ENCODE measurements at regions not wholly inside any gene's neighbourhood (a gene's known extent, or its start where the extent isn't known, plus 50 kb on each side); places are given as distances from the start of the nearest gene placed in this dataset.
A peak's percentile ranks its signal among the peaks of the same experiment; 100 is the strongest.

- intact Hi-C loops (cut with DNase I) = no loop called here
- no peak for DNase-seq
- Histone ChIP-seq H3K27me3 (no peaks in the 10 kb centered on the region), H3K27ac (no peak overlapping the region), H3K9me3 (no peaks in the 10 kb centered on the region), H3K36me3 (no peaks in the 10 kb centered on the region), H3K4me3 (no peak overlapping the region), H3K4me1 (no peaks in the 10 kb centered on the region)
- no peak for TF ChIP-seq CTCF (IDR thresholded peaks at IDR 0.05)
- WGBS, 2 donors = 72 to 78% methylated on average over 2 of the region's 2 CpGs
- no peak for FAIRE-seq
- ATAC-seq = no peak
Observed at GRCh38 chr6:56318851-56319250, 71.5 kb upstream of the COL21A1 start.

GRCh38 chr6:56314683-56315523 is 67.5 kb upstream of the COL21A1 start:
- intact Hi-C loops (cut with DNase I) = no loop called here
- H3K36me3 ChIP-seq = no peaks in the 10 kb centered on the region
- H3K9me3 ChIP-seq = no peaks in the 10 kb centered on the region
- H3K4me1 ChIP-seq = no peaks in the 10 kb centered on the region
- WGBS, 2 donors = 29% methylated on average over 11 of the region's 11 CpGs
- peak; percentile 38 to 76 (median 64) for TF ChIP-seq CTCF (IDR thresholded peaks at IDR 0.05)
- ATAC-seq (peak; percentile 85 to 98 (median 92)), DNase-seq (peak in 2 of 6 donors; percentile 10 to 45), FAIRE-seq (peak; percentile 39)
- no peaks in the 10 kb centered on the region for H3K27me3 ChIP-seq
- no peak overlapping the region for H3K27ac ChIP-seq
- no peak overlapping the region for H3K4me3 ChIP-seq

- no peaks in the 10 kb centered on the region for H3K4me1 ChIP-seq
- intact Hi-C loops (cut with DNase I) = no loop called here
- FAIRE-seq (no peak), DNase-seq (no peak), ATAC-seq (no peak)
- no peak overlapping the region for H3K4me3 ChIP-seq
- no peak for TF ChIP-seq CTCF (IDR thresholded peaks at IDR 0.05)
- WGBS, 2 donors = 70 to 82% methylated on average over 5 of the region's 5 CpGs
- H3K36me3 ChIP-seq = no peaks in the 10 kb centered on the region
- H3K9me3 ChIP-seq = no peaks in the 10 kb centered on the region
- no peak overlapping the region for H3K27ac ChIP-seq
- H3K27me3 ChIP-seq = no peaks in the 10 kb centered on the region
Observed at GRCh38 chr6:56311533-56312448, 64.4 kb upstream of the COL21A1 start.

- Histone ChIP-seq H3K27me3 (no peaks in the 10 kb centered on the region), H3K4me1 (no peaks in the 10 kb centered on the region), H3K9me3 (no peaks in the 10 kb centered on the region), H3K36me3 (no peaks in the 10 kb centered on the region), H3K27ac (no peak overlapping the region), H3K4me3 (no peak overlapping the region)
- FAIRE-seq (no peak), DNase-seq (no peak), ATAC-seq (peak in 1 of 4 donors; percentile 23)
- intact Hi-C loops (cut with DNase I) = no loop called here
- TF ChIP-seq CTCF (IDR thresholded peaks at IDR 0.05) = no peak
- 50% methylated on average over 2 of the region's 2 CpGs for WGBS, 2 donors
Observed at GRCh38 chr6:56311061-56311460, 63.7 kb upstream of the COL21A1 start.
